NCI-H2081 (cell line): ENCODE measurements at regions not wholly inside any gene's neighbourhood (a gene's known extent, or its start where the extent isn't known, plus 50 kb on each side); places are given as distances from the start of the nearest gene placed in this dataset.
A peak's percentile ranks its signal among the peaks of the same experiment; 100 is the strongest.

ENCODE experiments used
- DNase-seq, 2 experiments: peaks; one replicate each; lab custom pipeline; 2025; lab: John Stamatoyannopoulos, UW

DNA sequence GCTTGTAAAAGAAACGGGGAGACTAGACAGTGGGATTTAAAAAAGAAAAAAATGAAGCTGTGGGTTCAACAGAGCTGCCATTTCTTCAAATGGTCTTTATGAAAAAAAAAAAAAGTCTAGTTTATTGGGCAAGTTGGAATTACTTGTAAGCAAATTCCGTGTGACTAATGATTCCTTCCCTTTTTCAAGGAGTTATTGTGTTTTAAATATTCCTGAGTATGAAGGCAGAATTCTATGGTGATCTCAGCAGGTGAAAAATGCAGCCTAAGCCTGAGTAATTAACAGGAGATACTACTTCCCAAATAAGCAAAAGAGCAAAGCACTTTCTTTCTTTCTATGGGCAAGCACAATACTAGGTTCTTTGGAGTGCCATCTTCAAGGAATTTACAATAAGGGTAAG lies 481.9 kb downstream of the ZNF608 start:
- DNase-seq = peak in 1 of 2 experiments; percentile 23

DNA sequence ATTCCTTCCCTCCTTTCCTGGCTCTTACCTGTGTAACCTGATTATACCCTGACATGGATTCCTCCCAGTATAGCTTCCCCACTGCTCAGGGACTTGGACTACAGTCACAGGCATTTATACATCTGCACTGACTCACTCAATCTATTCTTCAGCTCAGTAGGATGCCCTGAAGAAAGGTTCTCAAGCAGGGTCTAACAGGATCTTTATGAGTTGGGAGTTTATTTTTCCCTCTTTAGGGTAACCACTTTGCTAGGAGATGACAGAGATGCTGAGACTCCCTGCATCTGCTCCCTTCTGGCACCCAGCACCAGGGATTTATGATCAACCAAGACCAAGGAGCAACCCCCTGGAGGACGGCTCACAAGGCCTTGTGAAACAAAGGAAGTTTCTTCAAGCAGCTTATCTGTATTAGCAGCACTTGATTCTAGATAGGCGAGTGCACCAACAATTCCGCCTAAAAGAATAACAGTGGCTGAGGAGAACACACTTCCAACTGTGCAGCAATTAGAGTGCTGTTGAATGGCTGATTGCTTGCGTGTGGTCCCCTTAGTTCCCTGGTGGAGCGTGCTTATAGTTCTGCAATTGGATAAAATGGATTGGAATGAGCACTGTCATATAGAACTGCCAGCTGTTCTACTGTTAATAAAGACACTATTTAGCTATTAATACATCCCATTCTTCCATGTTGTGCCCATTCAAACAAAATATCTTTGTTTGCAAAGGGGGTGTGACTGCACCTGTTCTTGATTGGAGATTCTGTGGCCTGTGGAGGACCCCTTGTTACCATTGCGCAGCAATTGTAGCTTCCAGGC lies 482.6 kb downstream of the ZNF608 start:
- DNase-seq = peak; percentile 55 to 77

DNA sequence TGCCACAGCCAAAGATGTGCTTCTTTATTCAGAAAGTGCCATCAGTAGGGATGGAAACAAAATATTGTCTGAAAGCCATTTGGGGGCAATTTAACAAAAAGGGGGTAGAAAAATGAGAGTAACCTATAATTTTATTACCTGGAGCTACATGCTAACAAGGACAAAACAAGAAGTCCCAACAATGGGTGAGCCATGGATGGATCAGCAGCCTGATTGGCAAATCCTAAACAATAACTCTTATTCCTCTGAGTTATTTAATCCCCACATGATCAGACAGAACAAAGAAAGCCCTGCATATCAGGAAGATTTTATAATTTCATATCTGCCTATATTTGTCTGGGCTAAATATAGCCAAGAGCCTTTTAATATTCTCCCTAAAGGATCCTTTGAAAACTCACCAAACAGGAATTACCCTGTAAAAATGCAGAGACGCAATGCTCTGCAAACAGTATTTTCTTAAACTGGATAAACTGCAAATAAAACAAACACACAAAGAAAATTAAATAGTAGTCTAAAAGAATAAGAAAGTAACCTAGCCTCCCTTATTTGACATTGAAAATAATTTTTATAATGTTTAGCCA lies 483.4 kb downstream of the ZNF608 start:
- peak; percentile 19 to 32 for DNase-seq

DNA sequence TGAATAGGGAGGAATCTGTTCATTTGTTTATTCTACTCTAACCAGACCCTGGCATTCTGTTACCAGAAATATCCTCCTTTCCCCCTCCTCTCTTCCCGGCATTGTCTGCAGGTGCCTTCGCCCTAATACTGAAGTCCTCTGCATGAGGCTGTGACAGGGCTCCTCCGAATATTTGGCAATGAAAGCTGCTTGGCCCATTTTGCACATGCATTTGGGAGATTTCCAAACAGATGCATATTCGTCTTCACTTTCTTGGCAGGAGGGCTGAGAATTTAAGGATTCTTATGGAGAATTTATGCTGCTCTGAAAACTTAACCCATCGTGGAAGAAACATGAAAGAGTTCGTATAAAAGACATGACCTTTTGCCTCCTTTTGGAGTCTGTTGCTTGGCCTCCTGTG lies 484.0 kb downstream of the ZNF608 start:
- no peak for DNase-seq

DNA sequence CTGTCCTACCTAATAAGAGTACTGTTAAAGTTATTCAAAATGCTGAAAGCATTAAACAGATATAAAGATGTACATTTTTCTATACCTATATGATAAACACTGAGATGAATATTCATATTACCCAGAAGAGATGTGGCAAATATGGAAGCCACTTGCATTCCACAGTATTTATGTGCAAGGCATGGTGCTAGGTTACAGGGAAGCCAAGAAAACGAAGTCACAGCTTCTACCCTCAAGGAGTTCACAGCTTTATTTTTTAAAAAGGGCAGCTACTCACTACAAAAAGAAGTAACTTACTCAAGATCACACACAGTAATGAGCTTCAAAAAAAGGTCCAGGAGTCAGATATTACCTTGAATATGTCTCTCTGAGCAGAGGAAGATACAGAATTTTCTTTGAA lies 484.6 kb downstream of the ZNF608 start:
- no peak for DNase-seq

DNA sequence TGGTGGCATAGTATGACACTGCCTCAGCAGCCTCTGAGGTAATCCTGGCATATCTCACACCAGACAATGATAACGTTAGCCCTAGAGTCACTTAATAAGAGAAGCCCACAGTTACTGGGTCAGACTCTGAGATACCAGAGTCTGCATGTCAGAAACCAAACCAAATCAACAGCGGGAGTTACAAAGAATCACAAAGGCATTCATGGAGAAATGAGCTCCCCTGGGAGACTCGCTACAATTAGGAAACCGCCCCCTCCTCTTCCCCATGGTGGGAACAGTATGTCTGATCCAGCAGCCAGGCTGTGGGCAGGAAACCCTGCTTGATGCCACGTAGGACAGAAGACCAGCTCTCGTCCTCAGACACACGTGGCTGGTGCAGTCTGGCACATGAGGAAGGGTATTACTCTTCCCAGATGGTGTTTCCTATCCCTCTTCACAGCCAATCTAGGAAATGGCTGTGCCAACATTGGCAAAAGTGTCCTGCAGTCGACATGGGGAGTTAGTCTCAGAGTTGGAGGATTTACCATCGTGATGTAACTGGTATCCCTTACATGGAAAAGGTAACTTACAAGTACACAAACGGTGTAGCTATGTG lies 485.4 kb downstream of the ZNF608 start:
- no peak for DNase-seq

DNA sequence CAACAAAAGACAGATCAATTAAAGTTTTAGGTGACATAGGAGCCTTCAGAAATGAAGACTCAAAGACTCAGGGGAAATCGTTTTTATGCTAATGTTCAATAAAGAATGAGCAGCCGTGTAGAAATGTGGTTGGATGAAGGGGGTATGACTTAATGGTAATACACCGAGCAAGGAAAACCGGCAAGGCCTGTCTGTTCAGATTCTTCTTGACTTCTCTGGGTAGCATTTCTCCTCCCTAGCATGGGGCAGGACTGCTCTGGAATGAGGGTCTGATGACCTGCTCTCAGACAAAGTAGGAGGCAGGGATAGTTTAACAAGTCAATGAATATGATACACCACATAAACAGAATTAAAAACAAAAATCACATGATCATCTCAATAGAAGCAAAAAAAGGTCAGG lies 487.4 kb downstream of the ZNF608 start:
- no peak for DNase-seq

DNA sequence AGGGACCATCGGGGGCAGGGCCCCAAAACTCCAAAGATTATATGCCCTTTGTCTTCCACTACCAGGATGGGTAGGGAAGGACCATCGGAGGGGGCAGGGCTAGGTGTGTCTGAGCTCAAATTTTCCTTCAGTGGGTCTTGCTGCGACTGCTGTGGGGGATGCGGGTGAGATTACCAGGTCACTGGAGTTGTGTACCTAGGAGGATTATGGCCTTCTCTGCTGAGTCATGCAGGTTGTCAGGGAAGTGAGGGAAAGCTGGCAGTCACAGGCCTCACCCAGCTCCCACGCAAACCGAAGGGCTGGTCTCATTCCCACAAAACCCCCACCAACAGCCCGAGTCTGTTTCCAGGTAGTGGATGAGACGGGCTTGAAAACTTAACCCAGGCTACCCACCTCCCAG lies 489.4 kb downstream of the ZNF608 start:
- no peak for DNase-seq

DNA sequence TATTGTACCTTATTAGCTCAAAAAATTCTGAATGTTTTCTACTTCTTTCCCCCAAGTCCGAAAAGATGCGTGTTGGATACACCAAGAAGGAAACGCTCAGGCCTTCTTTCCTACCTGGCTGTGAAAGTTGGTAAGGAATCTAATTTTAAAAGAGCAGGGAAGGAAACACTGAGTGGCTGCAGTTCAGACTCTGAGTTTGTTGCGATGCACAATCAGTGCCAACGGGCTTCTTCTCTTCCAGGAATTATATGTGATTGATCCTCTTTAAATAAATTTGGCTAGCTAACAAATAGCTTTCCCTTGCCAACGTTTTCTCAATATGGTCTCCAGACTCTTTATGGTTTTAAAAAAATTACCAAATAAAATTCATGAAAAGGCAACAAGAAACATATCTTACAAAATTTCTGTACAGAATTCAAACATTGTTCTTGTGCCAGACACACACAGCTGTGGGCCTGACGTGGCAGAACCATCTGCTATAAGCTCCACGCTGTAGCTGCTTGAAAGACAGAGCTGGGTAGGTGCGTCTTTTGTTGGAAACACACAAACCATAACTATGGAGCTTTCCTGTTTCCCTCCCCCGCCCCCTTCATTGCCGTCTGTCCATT lies 493.1 kb downstream of the ZNF608 start:
- DNase-seq = no peak

DNA sequence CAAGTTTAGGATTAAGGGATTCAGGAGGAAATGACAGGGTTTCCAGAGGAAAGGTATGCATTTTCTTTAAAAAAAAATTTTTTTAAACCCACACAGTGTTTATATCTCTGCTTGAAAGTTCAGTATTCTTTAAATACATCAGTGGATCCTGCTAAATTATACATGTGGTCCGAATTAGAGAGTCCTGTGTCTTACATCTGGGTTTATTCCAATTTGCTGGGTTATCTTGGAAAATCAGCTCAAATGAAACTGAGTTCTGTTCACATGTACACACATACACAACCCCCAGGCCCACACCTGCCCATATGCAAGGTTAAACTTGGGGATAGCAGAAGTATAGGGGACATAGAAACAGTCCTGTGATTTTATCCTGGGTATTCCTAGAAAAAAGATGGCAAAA lies 493.7 kb downstream of the ZNF608 start:
- DNase-seq = no peak

DNA sequence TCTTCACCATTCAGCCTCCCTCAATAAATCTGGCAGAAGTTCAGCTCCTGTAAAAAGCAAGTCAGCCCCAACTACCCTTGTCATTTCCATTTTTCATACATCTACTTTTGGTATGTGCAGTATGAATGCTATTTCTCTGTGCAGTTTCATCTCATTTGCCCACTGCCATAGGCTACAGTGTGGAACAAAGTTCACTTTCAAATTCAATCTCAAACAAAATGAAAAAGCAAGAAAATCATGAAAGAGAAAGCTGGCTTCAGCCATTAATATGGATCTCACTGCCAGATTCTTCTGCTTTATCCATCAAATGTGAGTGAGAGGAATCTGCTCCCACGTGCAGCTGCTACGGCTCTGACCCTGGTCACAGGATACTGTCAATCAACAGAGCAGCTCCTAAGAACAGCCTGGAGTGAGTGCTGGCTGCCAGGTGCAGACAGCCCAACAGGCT lies 494.2 kb downstream of the ZNF608 start:
- no peak for DNase-seq

DNA sequence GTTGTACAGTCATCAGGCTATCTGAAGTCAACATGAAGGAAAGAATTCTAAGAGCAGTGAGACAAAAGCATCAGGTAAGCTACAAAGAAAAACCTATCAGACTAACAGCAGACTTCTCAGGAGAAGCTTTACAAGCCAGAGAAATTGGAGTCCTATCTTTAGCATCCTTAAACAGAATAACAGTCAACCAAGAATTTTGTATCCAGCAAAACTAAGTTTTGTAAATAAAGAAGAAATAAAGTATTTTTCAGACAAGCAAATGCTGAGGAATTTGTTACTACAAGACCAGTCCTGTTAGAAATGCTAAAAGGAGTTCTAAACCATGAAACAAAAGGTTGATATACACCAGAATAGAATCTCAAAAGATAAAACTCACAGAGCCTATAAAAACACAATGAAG lies 501.2 kb downstream of the ZNF608 start:
- DNase-seq = no peak

DNA sequence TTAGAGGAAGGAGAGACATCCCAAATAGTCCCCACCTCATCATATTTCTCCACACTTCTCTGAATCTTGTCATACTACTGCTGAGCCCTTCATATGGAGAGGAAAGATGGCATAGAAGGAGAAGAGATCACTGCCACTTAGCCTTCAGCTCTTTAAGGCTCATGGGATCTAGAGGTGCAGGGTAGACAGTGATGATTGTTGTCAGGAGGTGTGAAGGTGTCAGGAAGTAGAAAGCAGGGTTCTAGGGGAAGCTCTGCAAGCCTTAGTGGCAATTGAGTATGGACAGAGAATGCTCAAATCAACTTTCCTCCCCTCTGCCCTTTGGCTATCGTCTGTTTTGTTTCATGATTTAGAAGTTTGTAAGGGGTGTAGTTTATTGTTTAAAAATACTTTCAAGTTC lies 505.7 kb downstream of the ZNF608 start:
- DNase-seq = no peak

DNA sequence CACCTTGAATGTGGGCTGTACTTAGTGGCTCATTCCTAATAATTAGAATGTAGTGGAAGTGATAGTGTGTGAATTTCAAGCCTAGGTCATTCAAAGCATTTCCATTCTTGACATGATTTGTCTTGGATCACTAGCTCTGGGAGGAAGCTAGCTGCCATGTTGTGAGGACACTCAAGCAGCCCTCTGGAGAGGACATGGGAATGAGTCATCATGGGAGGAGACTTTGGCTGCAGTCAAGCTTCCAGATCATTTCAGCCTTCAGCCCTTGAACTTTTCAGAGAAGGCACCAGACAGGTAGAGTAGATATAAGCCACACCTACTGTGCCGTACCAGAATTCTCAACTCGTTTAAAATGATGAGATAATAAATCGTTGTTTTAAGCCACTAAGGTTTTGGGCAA lies 506.9 kb downstream of the ZNF608 start:
- DNase-seq = no peak

DNA sequence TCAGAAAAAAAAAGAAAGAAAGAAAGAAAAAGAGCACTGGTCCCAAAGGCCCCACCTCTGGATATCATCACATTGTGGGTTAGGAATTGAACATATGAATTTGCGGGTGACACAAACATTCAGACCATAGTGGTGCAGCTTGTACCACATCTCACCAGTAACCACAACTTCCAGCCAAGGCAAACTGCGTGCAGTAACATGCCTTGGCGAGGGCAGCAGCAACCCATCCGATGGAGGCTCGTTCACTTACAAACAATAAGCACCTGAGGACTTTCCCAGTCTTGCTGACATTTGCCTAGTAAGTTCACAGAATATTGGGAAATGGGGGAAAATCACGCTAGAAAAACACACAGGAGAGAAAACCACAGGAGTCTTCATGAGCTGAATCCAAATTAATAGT lies 508.1 kb downstream of the ZNF608 start:
- DNase-seq = no peak

DNA sequence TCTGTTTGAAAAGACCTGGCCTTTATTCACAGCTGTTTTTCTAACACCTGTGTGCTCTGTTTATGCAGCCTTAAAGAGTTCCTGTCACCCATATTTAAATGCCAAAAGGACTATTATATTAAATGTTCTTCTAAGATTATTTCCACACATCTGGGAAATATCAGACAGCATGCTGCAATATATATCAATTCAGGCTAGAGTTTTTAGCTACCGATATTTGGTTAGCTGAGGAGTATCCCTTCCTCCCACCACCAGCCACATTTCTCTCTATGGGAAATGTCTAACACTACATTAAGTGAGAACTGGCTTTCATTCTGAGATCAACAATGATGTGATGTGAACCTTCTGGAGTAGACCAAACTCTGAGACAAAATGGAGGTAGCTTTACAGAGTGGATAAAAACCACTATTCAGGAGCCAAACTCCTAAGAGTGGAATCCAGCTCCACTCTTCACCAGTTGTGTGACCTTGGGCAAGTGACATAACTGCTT lies 509.2 kb downstream of the ZNF608 start:
- no peak for DNase-seq

DNA sequence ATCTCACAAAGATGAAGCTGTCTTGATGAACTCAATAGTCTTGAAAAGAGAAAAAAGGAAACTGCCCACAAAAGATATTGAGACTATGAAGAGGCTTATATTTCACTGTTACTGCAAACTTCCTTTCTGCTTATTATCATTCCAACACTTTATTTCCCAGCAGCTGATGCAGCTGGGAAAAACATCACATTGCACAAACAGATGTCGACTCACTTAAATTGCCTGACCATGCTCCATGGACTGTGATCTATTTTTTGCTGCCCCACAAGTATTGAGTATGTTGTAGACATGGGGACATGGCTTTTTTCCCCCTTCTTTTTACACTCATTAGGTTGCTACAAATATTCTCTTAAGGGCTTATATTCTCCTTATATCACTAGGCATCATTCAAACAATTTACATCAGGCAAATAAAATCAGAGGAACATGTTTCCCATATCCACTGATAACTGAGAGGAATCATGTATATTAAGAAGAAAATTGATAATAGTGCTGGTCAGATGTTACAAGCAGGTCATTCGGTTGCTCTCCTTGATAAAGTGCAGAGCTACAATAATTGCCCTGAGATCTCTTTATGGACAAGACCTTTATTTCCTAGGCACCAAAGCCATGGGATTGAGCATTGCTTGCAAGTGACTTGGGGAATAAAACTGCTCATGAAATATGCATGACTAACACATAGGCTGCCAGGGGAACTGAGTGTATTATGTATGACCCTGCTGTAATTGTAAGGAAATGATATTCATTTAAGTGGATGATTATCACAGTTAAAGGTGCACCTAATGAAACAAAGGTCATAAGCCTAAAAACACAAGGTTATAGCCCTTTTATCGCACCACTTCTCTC lies 509.9 kb downstream of the ZNF608 start:
- peak in 1 of 2 experiments; percentile 60 for DNase-seq

DNA sequence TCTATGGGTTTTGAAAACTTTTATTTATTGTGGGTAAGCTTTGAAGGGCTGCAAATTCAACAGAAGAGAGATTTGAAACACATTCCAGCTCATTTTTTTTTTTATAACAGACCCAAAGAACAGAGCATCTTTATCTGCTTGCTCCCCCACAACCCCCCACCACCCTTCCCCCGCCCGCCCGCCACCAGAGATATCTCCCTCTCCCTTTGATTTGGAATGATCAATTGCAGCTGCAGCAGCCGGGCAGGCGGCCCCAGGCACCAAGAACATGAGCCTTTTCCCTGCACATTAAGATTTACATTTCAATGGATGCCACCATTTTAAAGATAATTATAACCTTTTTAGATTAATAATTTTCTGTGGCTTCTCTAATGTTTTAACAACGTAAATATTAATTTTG lies 510.9 kb downstream of the ZNF608 start:
- no peak for DNase-seq

DNA sequence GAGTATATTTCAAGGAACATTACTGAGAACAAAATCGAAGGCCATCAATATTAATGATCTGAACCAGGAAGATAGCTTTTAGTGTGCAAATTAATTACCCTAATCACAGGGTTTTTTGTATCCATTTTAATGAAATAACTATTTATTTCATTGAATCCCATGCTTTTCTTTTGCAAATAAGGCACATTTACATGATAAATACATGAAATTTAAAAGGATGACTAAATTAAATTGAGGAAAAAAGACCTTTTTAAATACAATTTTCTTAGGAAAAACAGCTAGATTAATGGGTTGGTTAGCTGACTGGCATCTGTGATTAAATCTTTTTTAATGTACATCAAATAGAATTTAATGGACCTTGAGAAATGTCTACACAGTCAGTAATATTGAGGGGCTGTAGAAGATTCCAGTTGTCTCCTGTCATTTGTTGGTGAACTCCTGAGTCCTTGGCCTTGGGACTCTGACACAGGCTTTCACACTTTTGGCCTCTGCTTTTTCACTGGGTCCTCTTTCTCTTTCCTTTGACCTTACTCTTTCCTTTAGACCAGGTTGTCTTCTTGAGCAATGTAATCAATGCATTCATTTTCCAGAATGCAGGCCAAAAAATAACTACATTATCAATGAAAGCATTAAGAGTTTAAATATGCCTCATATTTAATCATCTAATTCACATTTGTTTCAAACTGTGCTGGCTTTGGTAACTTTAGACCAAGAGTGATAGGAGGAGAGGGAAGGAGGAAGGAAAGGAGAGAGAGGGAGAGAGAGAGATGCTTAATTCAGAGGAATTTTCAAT lies 511.5 kb downstream of the ZNF608 start:
- no peak for DNase-seq

DNA sequence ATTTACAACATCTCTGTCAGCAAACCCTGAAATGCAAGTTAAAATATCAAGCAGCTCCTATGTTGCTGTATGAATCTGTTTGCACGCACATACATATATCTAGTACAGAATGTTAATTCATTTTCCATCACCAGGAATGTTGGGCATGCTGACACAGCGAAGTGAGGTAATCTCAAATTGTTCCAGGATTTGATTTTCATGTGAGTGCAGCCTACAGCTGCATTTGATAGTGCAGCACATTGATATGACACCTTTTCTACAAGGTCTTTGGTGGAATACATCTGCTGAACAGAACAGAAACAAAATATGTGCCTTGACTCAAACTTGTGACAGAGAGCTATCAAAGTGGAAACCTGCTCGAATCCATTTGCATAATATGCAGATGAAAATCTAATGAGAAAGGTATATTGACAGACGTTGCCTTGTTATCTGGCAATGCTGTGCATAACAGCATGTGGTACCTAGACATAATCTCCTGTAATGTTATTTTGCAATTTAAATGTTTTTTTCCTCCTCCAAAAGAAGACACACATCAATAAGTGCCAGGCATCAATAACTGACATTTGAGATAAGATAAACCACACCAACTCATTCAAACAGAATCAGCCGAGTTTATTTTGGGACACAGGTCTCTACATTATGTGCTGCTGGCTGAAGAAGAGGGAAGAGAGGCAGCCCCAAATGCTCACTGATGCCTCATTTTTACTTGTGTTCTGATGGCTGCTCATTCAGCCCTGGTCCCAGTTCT lies 512.2 kb downstream of the ZNF608 start:
- no peak for DNase-seq
